Astrocyte (in vitro differentiated cells and primary cell): ENCODE measurements at regions not wholly inside any gene's neighbourhood (a gene's known extent, or its start where the extent isn't known, plus 50 kb on each side); places are given as distances from the start of the nearest gene placed in this dataset.

Source experiments
- DNase-seq: peaks from one replicate; pipeline ENCODE4 v3.0.0-alpha.2; 2010; ENCODE audit warnings: low read depth
- FAIRE-seq: peaks from 2 replicates; lab custom pipeline; 2011; peaks lifted over from hg19 to GRCh38; lab: Jason Lieb, UNC
- H2AFZ ChIP-seq: 2 replicates; pipeline ENCODE4 v1.6.0; 2012; ENCODE audit warnings: low read depth, low read length, inconsistent platforms
- H3K27ac ChIP-seq: 2 replicates; pipeline ENCODE4 v1.5.1; 2011; ENCODE audit warnings: low read depth, low read length, inconsistent platforms
- H3K27me3 ChIP-seq: 2 replicates; pipeline ENCODE4 v1.6.0; 2011; ENCODE audit warnings: low read length, inconsistent platforms; ENCODE audit not compliant: insufficient read depth
- H3K36me3 ChIP-seq: 2 replicates; pipeline ENCODE4 v1.5.1; 2011; ENCODE audit warnings: low read length, inconsistent platforms; ENCODE audit not compliant: insufficient read depth
- H3K4me1 ChIP-seq: 2 replicates; pipeline ENCODE4 v1.5.1; 2011; ENCODE audit warnings: low read length, inconsistent platforms; ENCODE audit not compliant: insufficient read depth
- H3K4me2 ChIP-seq: 2 replicates; pipeline ENCODE4 v1.6.0; 2012; ENCODE audit warnings: low read length, inconsistent platforms
- H3K4me3 ChIP-seq: 2 replicates; pipeline ENCODE4 v1.5.1; 2011; ENCODE audit warnings: low read depth, mild to moderate bottlenecking, low read length, inconsistent platforms; ENCODE audit not compliant: insufficient read depth
- H3K79me2 ChIP-seq: 2 replicates; pipeline ENCODE4 v1.6.0; 2012; ENCODE audit warnings: mild to moderate bottlenecking, low read length, inconsistent platforms; ENCODE audit not compliant: insufficient read depth
- H3K9ac ChIP-seq: 2 replicates; pipeline ENCODE4 v1.6.0; 2012; ENCODE audit warnings: mild to moderate bottlenecking, low read length, inconsistent platforms
- H3K9me3 ChIP-seq: 2 replicates; pipeline ENCODE4 v1.5.1; 2012; ENCODE audit warnings: low read depth, mild to moderate bottlenecking, low read length, inconsistent platforms; ENCODE audit not compliant: insufficient read depth
- H4K20me1 ChIP-seq: 2 replicates; pipeline ENCODE4 v1.6.0; 2012; ENCODE audit warnings: low read length, inconsistent platforms; ENCODE audit not compliant: insufficient read depth
- H3K27ac Mint-ChIP-seq: one replicate; pipeline ENCODE4 v1.8.0; 2021; ENCODE audit warnings: mild to moderate bottlenecking, mixed read lengths; ENCODE audit not compliant: unreplicated experiment
- H3K27me3 Mint-ChIP-seq: one replicate; pipeline ENCODE4 v1.8.0; 2021; ENCODE audit warnings: low read depth, mixed read lengths; ENCODE audit not compliant: unreplicated experiment
- H3K36me3 Mint-ChIP-seq: one replicate; pipeline ENCODE4 v1.8.0; 2021; ENCODE audit warnings: low read depth, mixed read lengths; ENCODE audit not compliant: unreplicated experiment
- H3K4me1 Mint-ChIP-seq: one replicate; pipeline ENCODE4 v1.8.0; 2021; ENCODE audit warnings: low read depth, mixed read lengths; ENCODE audit not compliant: unreplicated experiment
- H3K4me3 Mint-ChIP-seq: one replicate; pipeline ENCODE4 v1.8.0; 2021; ENCODE audit warnings: mild to moderate bottlenecking, moderate library complexity, mixed read lengths; ENCODE audit not compliant: unreplicated experiment
- H3K9me3 Mint-ChIP-seq: one replicate; pipeline ENCODE4 v1.8.0; 2021; ENCODE audit warnings: mild to moderate bottlenecking, mixed read lengths; ENCODE audit not compliant: unreplicated experiment
- EZH2 ChIP-seq: IDR thresholded peaks from 2 replicates; pipeline ENCODE4 v1.6.1; 2012; ENCODE audit warnings: mild to moderate bottlenecking, low read length, inconsistent platforms; ENCODE audit not compliant: insufficient read depth
- TF ChIP-seq, protein P1 (sequence below): IDR thresholded peaks from 2 replicates; pipeline ENCODE4 v1.5.1; 2011; ENCODE audit warnings: low read depth, mild to moderate bottlenecking, inconsistent platforms, low read length, moderate library complexity; ENCODE audit not compliant: insufficient read depth

DNA sequence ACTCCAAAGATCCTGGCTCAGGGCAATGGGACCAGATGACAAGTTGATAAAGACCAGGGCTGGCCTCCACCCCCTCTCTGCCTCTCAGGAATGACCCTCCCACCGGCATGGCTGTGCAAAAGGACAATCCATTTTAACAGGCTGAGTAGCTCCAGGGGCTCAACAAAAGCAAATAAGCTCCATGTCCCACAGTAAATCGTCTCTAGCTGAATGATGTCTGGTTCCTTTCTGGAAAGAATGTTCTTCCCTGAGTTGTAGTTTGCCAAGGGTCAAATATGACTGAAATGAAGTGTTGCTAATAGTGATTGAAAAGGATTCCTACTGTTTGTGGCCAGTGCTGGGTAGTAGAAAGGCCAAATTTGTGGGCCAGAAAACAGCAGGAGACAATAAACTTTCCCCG lies 434.4 kb upstream of the ETAA1 start:
- Histone ChIP-seq H4K20me1 (no peaks in the 10 kb centered on the region), H3K4me1 (no peaks in the 10 kb centered on the region), H3K9me3 (no peaks in the 10 kb centered on the region), H3K4me2 (no peak overlapping the region), H3K4me3 (no peak overlapping the region), H3K36me3 (no peaks in the 10 kb centered on the region), H3K79me2 (no peaks in the 10 kb centered on the region), H2AFZ (no peak overlapping the region), H3K27me3 (no peaks in the 10 kb centered on the region), H3K27ac (no peak overlapping the region), H3K9ac (no peak overlapping the region)
- FAIRE-seq (no peak), DNase-seq (peak; percentile 39)
- Mint-ChIP-seq H3K9me3 (no peaks in the 10 kb centered on the region), H3K27ac (no peak overlapping the region), H3K36me3 (no peaks in the 10 kb centered on the region), H3K4me1 (no peaks in the 10 kb centered on the region), H3K4me3 (no peak overlapping the region), H3K27me3 (no peaks in the 10 kb centered on the region)
- TF ChIP-seq EZH2 = no peak
- TF ChIP-seq, protein P1, sequence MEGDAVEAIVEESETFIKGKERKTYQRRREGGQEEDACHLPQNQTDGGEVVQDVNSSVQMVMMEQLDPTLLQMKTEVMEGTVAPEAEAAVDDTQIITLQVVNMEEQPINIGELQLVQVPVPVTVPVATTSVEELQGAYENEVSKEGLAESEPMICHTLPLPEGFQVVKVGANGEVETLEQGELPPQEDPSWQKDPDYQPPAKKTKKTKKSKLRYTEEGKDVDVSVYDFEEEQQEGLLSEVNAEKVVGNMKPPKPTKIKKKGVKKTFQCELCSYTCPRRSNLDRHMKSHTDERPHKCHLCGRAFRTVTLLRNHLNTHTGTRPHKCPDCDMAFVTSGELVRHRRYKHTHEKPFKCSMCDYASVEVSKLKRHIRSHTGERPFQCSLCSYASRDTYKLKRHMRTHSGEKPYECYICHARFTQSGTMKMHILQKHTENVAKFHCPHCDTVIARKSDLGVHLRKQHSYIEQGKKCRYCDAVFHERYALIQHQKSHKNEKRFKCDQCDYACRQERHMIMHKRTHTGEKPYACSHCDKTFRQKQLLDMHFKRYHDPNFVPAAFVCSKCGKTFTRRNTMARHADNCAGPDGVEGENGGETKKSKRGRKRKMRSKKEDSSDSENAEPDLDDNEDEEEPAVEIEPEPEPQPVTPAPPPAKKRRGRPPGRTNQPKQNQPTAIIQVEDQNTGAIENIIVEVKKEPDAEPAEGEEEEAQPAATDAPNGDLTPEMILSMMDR = no peak

GRCh38 chr2:66966631-66967030 lies 430.5 kb upstream of the ETAA1 start:
- no peaks in the 10 kb centered on the region for H3K4me1 ChIP-seq
- Mint-ChIP-seq H3K36me3 (no peaks in the 10 kb centered on the region), H3K27ac (no peak overlapping the region), H3K4me3 (no peak overlapping the region), H3K27me3 (peaks cover 1% of the 10 kb centered on the region), H3K9me3 (peaks cover 4% of the 10 kb centered on the region), H3K4me1 (no peaks in the 10 kb centered on the region)
- no peaks in the 10 kb centered on the region for H3K36me3 ChIP-seq
- TF ChIP-seq, protein P1 = no peak
- TF ChIP-seq EZH2 = no peak
- H2AFZ ChIP-seq = no peak overlapping the region
- FAIRE-seq = no peak
- no peaks in the 10 kb centered on the region for H3K9me3 ChIP-seq
- H3K27me3 ChIP-seq = no peaks in the 10 kb centered on the region
- H3K79me2 ChIP-seq = no peaks in the 10 kb centered on the region
- no peaks in the 10 kb centered on the region for H4K20me1 ChIP-seq
- H3K4me2 ChIP-seq = no peak overlapping the region
- DNase-seq = peak; percentile 55
- no peak overlapping the region for H3K9ac ChIP-seq
- no peak overlapping the region for H3K27ac ChIP-seq
- no peak overlapping the region for H3K4me3 ChIP-seq

- Histone ChIP-seq H3K4me1 (no peaks in the 10 kb centered on the region), H3K36me3 (no peaks in the 10 kb centered on the region), H2AFZ (no peak overlapping the region), H4K20me1 (no peaks in the 10 kb centered on the region), H3K4me2 (no peak overlapping the region), H3K4me3 (no peak overlapping the region), H3K27me3 (no peaks in the 10 kb centered on the region), H3K79me2 (no peaks in the 10 kb centered on the region), H3K9ac (no peak overlapping the region), H3K27ac (no peak overlapping the region), H3K9me3 (no peaks in the 10 kb centered on the region)
- H3K9me3 Mint-ChIP-seq = peaks cover 4% of the 10 kb centered on the region
- no peak overlapping the region for H3K4me3 Mint-ChIP-seq
- no peaks in the 10 kb centered on the region for H3K4me1 Mint-ChIP-seq
- H3K27ac Mint-ChIP-seq = no peak overlapping the region
- FAIRE-seq (no peak), DNase-seq (no peak)
- H3K36me3 Mint-ChIP-seq = no peaks in the 10 kb centered on the region
- peaks cover 1% of the 10 kb centered on the region for H3K27me3 Mint-ChIP-seq
- TF ChIP-seq, protein P1 = no peak
- no peak for TF ChIP-seq EZH2
These were observed 428.2 kb upstream of the ETAA1 start for GRCh38 chr2:66968946-66969345.
